RWPE2 (cell line): ENCODE measurements at regions not wholly inside any gene's neighbourhood (a gene's known extent, or its start where the extent isn't known, plus 50 kb on each side); places are given as distances from the start of the nearest gene placed in this dataset.

Experiments used
- ATAC-seq: fragments of 200-7000 bp; cut with Tn5 transposase; 3 replicates; pipeline ENCODE4 v1.9.1; 2021; ENCODE audit warnings: low read depth
- DNase-seq: peaks from one replicate; pipeline ENCODE4 v3.0.0-alpha.2; 2020; ENCODE audit warnings: low spot score
- H3K27ac ChIP-seq: fragments of 450-650 bp; 2 replicates; pipeline ENCODE4 v1.5.1; 2017; ENCODE audit warnings: mild to moderate bottlenecking; ENCODE audit not compliant: poor library complexity, severe bottlenecking
- H3K27me3 ChIP-seq: fragments of 250-450 bp; sonication (Bioruptor Pico); 2 replicates; pipeline ENCODE4 v1.5.1; 2021; ENCODE audit warnings: mild to moderate bottlenecking, moderate library complexity; ENCODE audit not compliant: insufficient read depth, poor library complexity, severe bottlenecking
- H3K36me3 ChIP-seq: fragments of 250-450 bp; sonication (Bioruptor Pico); 2 replicates; pipeline ENCODE4 v1.5.1; 2020; ENCODE audit warnings: low read depth, mild to moderate bottlenecking, moderate library complexity
- H3K4me1 ChIP-seq: fragments of 250-450 bp; sonication (Bioruptor Pico); 2 replicates; pipeline ENCODE4 v1.5.1; 2021; ENCODE audit warnings: mild to moderate bottlenecking, moderate library complexity; ENCODE audit not compliant: insufficient read depth, poor library complexity, severe bottlenecking
- H3K4me3 ChIP-seq: fragments of 250-450 bp; sonication (Bioruptor Pico); 2 replicates; pipeline ENCODE4 v1.5.1; 2021; ENCODE audit warnings: mild to moderate bottlenecking, moderate library complexity; ENCODE audit not compliant: severe bottlenecking
- H3K9me3 ChIP-seq: fragments of 250-450 bp; sonication (Bioruptor Pico); 2 replicates; pipeline ENCODE4 v1.5.1; 2021; ENCODE audit warnings: mild to moderate bottlenecking, moderate library complexity; ENCODE audit not compliant: severe bottlenecking
- TF ChIP-seq, protein P1 (sequence below): fragments of 450-650 bp; IDR thresholded peaks from one replicate; pipeline ENCODE4 v1.5.1; 2017; ENCODE audit warnings: mild to moderate bottlenecking, moderate library complexity; ENCODE audit not compliant: poor library complexity, severe bottlenecking

DNA sequence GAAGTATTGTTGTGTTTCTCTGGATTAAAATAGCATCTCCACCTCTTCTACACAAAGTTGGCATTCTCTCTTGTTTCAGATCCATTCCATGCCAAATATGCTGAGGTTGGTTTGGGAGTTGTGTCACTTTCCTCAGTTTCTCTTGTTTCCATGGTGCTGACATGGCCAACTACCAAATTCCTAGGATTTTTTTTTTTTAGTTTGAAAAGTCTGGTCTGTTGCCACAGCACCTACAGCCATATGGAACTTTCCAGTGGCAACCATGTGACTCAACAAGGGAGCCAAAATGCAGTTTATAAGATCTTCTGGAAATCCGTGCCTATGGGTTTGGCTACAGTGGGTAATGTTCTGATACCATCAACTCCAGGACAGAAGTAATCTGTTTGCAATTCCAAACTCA lies 96.0 kb upstream of the CLSTN2 start:
- H3K4me3 ChIP-seq = no peak overlapping the region

DNA sequence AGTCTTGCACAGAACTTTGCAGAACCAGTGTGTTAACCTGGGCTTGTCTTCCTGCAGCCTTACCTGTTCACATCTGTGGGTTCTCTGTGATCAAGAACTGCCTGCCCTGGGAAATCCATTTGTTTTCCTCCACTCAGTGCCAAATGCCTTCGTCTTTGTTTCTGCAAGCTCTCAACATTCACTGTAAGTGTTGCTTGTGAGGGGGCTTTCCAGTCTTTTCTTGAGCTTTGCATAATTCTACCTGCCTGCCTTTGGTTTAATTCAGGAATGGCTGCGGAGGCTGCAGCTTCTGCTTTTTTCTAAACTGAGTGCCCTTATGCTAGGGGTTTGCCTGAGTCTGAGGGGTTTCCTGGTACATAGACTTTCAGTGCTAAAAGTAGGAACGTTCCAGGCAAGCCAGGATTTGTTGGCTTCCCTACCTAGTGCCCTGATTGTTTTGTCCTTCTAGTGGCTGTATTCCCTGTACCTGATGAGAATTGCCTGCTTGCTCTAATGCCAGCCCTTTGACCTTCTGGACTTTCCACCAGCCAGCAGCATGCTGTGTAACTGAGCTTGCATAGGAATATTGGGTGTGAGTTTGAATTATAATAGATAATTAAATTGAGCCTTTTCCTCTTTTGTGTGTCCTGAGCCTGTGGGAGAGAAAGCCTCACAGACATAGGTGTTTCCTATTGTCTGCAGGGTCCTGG lies 96.6 kb upstream of the CLSTN2 start:
- H3K27ac ChIP-seq = no peak overlapping the region

More for the DNA sequence above, 96.0 kb upstream of the CLSTN2 start:
- no peaks in the 10 kb centered on the region for H3K4me1 ChIP-seq
- H3K36me3 ChIP-seq = no peaks in the 10 kb centered on the region
- TF ChIP-seq, protein P1, sequence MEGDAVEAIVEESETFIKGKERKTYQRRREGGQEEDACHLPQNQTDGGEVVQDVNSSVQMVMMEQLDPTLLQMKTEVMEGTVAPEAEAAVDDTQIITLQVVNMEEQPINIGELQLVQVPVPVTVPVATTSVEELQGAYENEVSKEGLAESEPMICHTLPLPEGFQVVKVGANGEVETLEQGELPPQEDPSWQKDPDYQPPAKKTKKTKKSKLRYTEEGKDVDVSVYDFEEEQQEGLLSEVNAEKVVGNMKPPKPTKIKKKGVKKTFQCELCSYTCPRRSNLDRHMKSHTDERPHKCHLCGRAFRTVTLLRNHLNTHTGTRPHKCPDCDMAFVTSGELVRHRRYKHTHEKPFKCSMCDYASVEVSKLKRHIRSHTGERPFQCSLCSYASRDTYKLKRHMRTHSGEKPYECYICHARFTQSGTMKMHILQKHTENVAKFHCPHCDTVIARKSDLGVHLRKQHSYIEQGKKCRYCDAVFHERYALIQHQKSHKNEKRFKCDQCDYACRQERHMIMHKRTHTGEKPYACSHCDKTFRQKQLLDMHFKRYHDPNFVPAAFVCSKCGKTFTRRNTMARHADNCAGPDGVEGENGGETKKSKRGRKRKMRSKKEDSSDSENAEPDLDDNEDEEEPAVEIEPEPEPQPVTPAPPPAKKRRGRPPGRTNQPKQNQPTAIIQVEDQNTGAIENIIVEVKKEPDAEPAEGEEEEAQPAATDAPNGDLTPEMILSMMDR = no peak
- ATAC-seq = no peak
- DNase-seq = no peak
- no peak overlapping the region for H3K27ac ChIP-seq
- no peaks in the 10 kb centered on the region for H3K27me3 ChIP-seq
- H3K9me3 ChIP-seq = no peaks in the 10 kb centered on the region

DNA sequence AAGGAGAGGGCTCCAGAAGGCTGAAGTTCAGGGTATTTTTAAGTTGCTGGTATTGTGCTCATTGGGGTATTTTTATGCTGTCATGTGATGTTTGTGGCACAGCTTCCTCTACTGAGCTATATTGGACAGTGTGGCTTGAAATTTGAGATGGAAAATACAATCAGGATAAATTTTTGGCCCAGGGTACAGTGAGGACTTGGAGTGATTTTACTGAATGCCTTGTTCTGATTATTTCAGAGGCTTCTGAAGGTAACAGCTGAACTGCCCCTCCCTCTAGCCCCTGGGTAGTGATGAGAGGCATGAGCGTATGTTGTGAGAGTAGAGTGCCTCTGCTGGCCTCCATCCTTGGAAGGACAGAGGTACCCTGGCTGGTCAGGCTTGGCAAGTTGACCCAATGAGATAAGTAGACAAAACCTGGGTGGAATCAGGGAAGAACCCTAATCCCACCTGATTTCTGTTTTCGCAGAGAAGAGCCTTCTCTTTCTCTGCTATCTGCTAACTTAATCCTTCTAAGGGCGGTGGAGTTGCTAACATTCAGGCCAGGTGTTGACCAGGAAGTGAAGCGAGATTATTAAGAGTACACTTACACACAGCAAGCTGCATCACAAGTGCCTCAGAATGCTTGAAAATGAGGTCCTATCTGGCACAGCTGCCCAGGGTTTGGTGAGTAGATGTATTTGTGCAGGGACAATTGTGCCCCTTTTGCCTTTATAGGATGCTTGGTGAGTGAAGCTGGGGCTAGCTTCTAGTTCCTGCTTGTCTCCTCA lies 98.1 kb upstream of the CLSTN2 start:
- DNase-seq (no peak), ATAC-seq (no peak)
- Histone ChIP-seq H3K27me3 (no peaks in the 10 kb centered on the region), H3K9me3 (no peaks in the 10 kb centered on the region), H3K36me3 (no peaks in the 10 kb centered on the region), H3K27ac (no peak overlapping the region), H3K4me3 (no peak overlapping the region), H3K4me1 (no peaks in the 10 kb centered on the region)
- TF ChIP-seq, protein P1 = no peak

More for the DNA sequence above, 96.6 kb upstream of the CLSTN2 start:
- Histone ChIP-seq H3K9me3 (no peaks in the 10 kb centered on the region), H3K27me3 (no peaks in the 10 kb centered on the region), H3K4me1 (no peaks in the 10 kb centered on the region), H3K4me3 (no peak overlapping the region), H3K36me3 (no peaks in the 10 kb centered on the region)
- DNase-seq (no peak), ATAC-seq (no peak)
- TF ChIP-seq, protein P1 = no peak

DNA sequence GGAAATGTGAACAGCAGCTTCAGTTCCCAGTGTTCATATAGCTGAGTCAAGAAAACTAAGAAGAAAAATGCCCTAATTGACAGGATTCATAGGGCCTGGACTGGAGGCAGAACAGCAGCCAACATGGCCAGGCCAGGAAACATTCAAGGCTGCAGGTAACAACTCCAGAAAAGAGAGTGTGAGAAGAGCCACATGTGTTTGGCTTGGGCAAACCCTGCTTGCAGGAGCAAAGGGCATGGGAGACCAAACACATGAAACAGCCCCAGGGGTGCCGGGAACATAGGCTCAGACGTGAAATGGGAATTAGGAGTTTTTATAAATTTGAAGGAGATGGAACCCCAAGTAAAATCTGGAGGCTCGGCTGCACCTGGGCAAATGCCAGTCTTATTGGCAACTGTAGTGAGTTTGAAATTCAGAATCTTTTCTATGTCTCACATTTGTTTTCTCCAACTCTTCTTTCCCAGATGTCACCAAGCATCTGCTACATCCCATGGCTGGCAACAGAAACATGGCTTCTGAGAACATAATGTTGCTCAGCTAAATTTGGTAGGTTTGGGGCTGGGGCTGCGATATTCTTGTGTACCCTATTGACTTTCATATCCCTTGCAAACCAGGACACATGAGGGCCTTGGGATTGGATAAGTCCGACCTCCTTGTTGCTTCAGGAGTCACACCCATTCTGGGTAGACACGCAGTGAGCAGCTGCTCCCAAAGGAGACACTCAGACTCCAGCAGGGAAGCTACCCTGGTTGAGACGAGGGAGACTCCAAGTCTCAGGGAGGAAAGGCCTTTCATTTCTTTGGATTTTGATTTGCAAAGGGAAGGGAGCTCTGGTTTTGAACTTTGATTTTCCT lies 98.9 kb upstream of the CLSTN2 start:
- DNase-seq (no peak), ATAC-seq (no peak)
- Histone ChIP-seq H3K4me3 (no peak overlapping the region), H3K36me3 (no peaks in the 10 kb centered on the region), H3K27ac (no peak overlapping the region), H3K4me1 (no peaks in the 10 kb centered on the region), H3K9me3 (no peaks in the 10 kb centered on the region), H3K27me3 (no peaks in the 10 kb centered on the region)
- TF ChIP-seq, protein P1 = no peak
